OCI-LY3 (cell line): ENCODE measurements at regions not wholly inside any gene's neighbourhood (a gene's known extent, or its start where the extent isn't known, plus 50 kb on each side); places are given as distances from the start of the nearest gene placed in this dataset.

ENCODE experiments used
- H2AFZ ChIP-seq: fragments of 200-600, 300-600 bp; shearing (Covaris generic); 2 replicates; pipeline ENCODE4 v1.6.0; 2014; ENCODE audit warnings: antibody characterized with exemption, low read depth, low read length
- H3K27ac ChIP-seq: fragments of 200-600, 300-600 bp; sonication (generic); 2 replicates; pipeline ENCODE4 v1.5.1; 2014; ENCODE audit warnings: mild to moderate bottlenecking, low read length, moderate library complexity, mixed read lengths
- H3K27me3 ChIP-seq: fragments of 200-600, 300-600 bp; sonication (generic); 2 replicates; pipeline ENCODE4 v1.6.1; 2014; ENCODE audit warnings: low read depth, low read length, mixed read lengths
- H3K36me3 ChIP-seq: fragments of 200-600, 300-600 bp; sonication (generic); replicated peaks from 2 replicates; pipeline ENCODE3; 2014; ENCODE audit warnings: low read depth, low read length, mixed read lengths
- H3K4me1 ChIP-seq: fragments of 300-600, 200-600 bp; sonication (generic); 2 replicates; pipeline ENCODE4 v1.6.1; 2014; ENCODE audit warnings: low read length, mixed read lengths
- H3K4me2 ChIP-seq: fragments of 200-600, 300-600 bp; sonication (generic); 2 replicates; pipeline ENCODE4 v1.6.1; 2014; ENCODE audit warnings: low read length, mixed read lengths
- H3K4me3 ChIP-seq: fragments of 300-600, 200-600 bp; sonication (generic); 2 replicates; pipeline ENCODE4 v1.5.1; 2014; ENCODE audit warnings: antibody characterized with exemption, mild to moderate bottlenecking, low read length, moderate library complexity
- H3K79me2 ChIP-seq: fragments of 300-600, 200-600 bp; shearing (Covaris generic); 2 replicates; pipeline ENCODE4 v1.6.1; 2014; ENCODE audit warnings: mild to moderate bottlenecking, low read length, mixed read lengths
- H3K9ac ChIP-seq: fragments of 300-600, 200-600 bp; shearing (Covaris generic); 2 replicates; pipeline ENCODE4 v1.6.0; 2014; ENCODE audit warnings: mild to moderate bottlenecking, low read length, moderate library complexity
- H3K9me3 ChIP-seq: fragments of 200-600, 300-600 bp; shearing (Covaris generic); 2 replicates; pipeline ENCODE4 v1.6.1; 2014; ENCODE audit warnings: low read length, mixed read lengths; ENCODE audit not compliant: insufficient read depth
- H4K20me1 ChIP-seq: fragments of 200-600, 300-600 bp; sonication (generic); 2 replicates; pipeline ENCODE4 v1.6.1; 2016; ENCODE audit warnings: low read length, mixed read lengths; ENCODE audit not compliant: insufficient read depth
- EZH2phosphoT487 ChIP-seq: fragments of 200-600 bp; shearing (Covaris generic); IDR thresholded peaks from 2 replicates; pipeline ENCODE4 v1.6.1; 2018; ENCODE audit warnings: antibody characterized with exemption, mixed run types, low read depth
- TF ChIP-seq, protein P1 (sequence below): fragments of 200-600, 300-600 bp; sonication (generic); IDR thresholded peaks from 2 replicates; pipeline ENCODE4 v1.5.1; 2014; ENCODE audit warnings: antibody characterized with exemption, low read length, low read depth

DNA sequence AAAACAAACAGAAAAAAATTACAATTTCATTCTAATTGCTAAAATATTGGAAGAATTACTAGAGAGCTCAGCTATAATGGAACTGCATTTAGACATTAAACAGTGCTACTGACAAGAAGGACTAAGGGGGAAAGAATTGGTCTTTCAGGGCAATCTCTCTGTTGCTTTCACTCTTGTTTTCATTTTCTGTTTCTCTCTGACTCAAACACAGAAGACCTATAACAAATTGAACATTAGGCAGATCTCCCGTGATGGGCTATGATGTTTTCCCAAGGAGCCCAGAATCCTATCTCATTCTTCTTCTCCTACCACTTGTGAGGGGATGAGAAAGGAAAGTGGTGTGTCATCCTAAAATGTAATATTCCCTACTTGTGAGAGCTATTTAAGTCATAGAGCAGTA is 358.0 kb upstream of the TGFBR2 start:
- Histone ChIP-seq H4K20me1 (no peaks in the 10 kb centered on the region), H3K36me3 (no peaks in the 10 kb centered on the region), H3K27ac (no peak overlapping the region), H3K27me3 (no peaks in the 10 kb centered on the region), H3K79me2 (no peaks in the 10 kb centered on the region), H3K4me2 (peak overlapping the region; percentile 63), H3K4me1 (peaks cover 8% of the 10 kb centered on the region), H3K9ac (no peak overlapping the region), H2AFZ (peak overlapping the region; percentile 79), H3K4me3 (peak overlapping the region; percentile 39), H3K9me3 (no peaks in the 10 kb centered on the region)
- no peak for TF ChIP-seq EZH2phosphoT487
- TF ChIP-seq, protein P1, sequence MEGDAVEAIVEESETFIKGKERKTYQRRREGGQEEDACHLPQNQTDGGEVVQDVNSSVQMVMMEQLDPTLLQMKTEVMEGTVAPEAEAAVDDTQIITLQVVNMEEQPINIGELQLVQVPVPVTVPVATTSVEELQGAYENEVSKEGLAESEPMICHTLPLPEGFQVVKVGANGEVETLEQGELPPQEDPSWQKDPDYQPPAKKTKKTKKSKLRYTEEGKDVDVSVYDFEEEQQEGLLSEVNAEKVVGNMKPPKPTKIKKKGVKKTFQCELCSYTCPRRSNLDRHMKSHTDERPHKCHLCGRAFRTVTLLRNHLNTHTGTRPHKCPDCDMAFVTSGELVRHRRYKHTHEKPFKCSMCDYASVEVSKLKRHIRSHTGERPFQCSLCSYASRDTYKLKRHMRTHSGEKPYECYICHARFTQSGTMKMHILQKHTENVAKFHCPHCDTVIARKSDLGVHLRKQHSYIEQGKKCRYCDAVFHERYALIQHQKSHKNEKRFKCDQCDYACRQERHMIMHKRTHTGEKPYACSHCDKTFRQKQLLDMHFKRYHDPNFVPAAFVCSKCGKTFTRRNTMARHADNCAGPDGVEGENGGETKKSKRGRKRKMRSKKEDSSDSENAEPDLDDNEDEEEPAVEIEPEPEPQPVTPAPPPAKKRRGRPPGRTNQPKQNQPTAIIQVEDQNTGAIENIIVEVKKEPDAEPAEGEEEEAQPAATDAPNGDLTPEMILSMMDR = no peak

DNA sequence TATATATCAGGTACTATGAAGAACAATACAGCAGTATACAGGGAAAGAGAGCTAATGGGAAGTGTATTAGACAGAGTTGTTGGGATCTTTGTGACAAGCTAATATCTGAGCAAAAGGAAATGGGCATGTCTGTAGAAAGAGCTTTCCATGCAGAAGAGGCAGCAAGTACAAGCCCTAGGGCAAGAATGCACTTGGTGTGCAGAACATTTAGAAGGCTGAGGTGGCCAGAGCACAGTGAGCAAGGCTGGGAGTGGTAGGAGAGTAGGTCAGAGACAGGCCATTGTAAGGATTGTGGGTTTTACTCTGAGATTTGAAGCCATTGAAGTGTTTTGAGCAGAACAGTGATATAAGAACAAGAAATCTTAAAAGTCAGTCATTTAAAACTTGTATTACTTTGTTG is 353.9 kb upstream of the TGFBR2 start:
- H3K36me3 ChIP-seq = no peaks in the 10 kb centered on the region
- H2AFZ ChIP-seq = no peak overlapping the region
- H3K79me2 ChIP-seq = no peaks in the 10 kb centered on the region
- no peak for TF ChIP-seq EZH2phosphoT487
- TF ChIP-seq, protein P1 = no peak
- H3K27ac ChIP-seq = no peak overlapping the region
- no peak overlapping the region for H3K4me2 ChIP-seq
- H3K9ac ChIP-seq = no peak overlapping the region
- H4K20me1 ChIP-seq = no peaks in the 10 kb centered on the region
- no peaks in the 10 kb centered on the region for H3K9me3 ChIP-seq
- no peak overlapping the region for H3K4me3 ChIP-seq
- H3K4me1 ChIP-seq = peaks cover 8% of the 10 kb centered on the region
- no peaks in the 10 kb centered on the region for H3K27me3 ChIP-seq

DNA sequence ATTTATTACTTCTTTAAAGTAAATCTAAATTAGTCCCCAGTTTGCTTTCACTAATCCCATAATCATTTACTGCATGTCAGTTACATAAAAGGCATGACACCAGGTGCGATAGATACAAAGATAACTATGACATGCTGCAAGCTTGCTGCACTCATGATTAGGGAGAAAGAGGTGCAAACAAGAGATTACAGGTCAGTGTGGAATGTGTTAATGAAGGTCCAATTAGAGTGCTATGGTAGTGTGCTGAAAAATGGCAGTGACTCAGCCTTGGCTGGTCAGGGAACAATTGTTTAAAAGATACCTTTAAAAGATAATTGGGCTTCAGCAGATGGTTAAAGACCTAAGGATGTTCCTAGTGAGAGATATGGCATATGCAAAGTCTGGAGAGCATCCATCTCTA is 352.6 kb upstream of the TGFBR2 start:
- Histone ChIP-seq H3K4me3 (no peak overlapping the region), H3K4me1 (no peaks in the 10 kb centered on the region)

DNA sequence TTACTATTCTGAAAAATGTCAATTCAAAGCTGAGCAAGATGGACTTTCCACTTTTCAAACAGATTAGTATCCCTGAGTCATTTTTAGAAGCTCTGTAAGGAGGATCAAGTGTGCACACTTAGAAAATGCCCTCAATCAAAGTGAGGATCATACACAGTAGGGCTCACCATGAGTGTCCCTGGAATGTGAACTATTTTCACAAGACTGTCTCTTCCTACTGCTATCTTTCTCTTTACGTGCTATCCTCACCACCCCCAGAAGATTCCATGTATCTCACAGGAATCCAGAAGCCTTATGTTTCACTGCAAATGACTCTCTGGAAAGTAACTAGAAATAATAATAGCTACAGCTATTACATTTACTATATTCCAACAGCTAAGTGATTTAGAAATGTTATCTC is 349.9 kb upstream of the TGFBR2 start:
- no peak overlapping the region for H3K4me3 ChIP-seq
- no peaks in the 10 kb centered on the region for H3K36me3 ChIP-seq
- H2AFZ ChIP-seq = no peak overlapping the region
- no peaks in the 10 kb centered on the region for H3K27me3 ChIP-seq
- no peak overlapping the region for H3K9ac ChIP-seq
- no peak overlapping the region for H3K27ac ChIP-seq
- H3K4me1 ChIP-seq = no peaks in the 10 kb centered on the region
- no peaks in the 10 kb centered on the region for H4K20me1 ChIP-seq
- H3K4me2 ChIP-seq = no peak overlapping the region
- H3K79me2 ChIP-seq = no peaks in the 10 kb centered on the region
- no peaks in the 10 kb centered on the region for H3K9me3 ChIP-seq
- TF ChIP-seq, protein P1 = no peak
- TF ChIP-seq EZH2phosphoT487 = no peak

More for the DNA sequence above, 352.6 kb upstream of the TGFBR2 start:
- H3K4me2 ChIP-seq = no peak overlapping the region
- H3K36me3 ChIP-seq = no peaks in the 10 kb centered on the region
- H3K9ac ChIP-seq = no peak overlapping the region
- H3K27me3 ChIP-seq = no peaks in the 10 kb centered on the region
- H4K20me1 ChIP-seq = no peaks in the 10 kb centered on the region
- no peak overlapping the region for H3K27ac ChIP-seq
- H3K79me2 ChIP-seq = no peaks in the 10 kb centered on the region
- no peaks in the 10 kb centered on the region for H3K9me3 ChIP-seq
- TF ChIP-seq, protein P1 = no peak
- no peak for TF ChIP-seq EZH2phosphoT487
- H2AFZ ChIP-seq = no peak overlapping the region
